Skeletal muscle tissue (tissue), 3 donors: ENCODE measurements at regions not wholly inside any gene's neighbourhood (a gene's known extent, or its start where the extent isn't known, plus 50 kb on each side); places are given as distances from the start of the nearest gene placed in this dataset.

Experiments used
- H3K27ac ChIP-seq: one replicate; pipeline ENCODE4 v1.7.0; 2013; ENCODE audit warnings: mild to moderate bottlenecking, low read depth, low read length, inconsistent platforms
- H3K27me3 ChIP-seq, 3 donors: one replicate each; pipeline ENCODE4 v1.7.0; 2013; ENCODE audit warnings: low read length in 3 of 3; ENCODE audit not compliant: control insufficient read depth in 3 of 3, insufficient read depth in 3 of 3
- H3K36me3 ChIP-seq, 3 donors: one replicate each; pipeline ENCODE4 v1.7.0; 2013; ENCODE audit warnings: low read length in 3 of 3; ENCODE audit not compliant: control insufficient read depth in 3 of 3, insufficient read depth in 3 of 3
- H3K4me1 ChIP-seq, 3 donors: one replicate each; pipeline ENCODE4 v1.7.0; 2013; ENCODE audit warnings: low read length in 3 of 3, mild to moderate bottlenecking in 3 of 3; ENCODE audit not compliant: control insufficient read depth in 3 of 3, insufficient read depth in 3 of 3
- H3K4me3 ChIP-seq, 3 donors: one replicate each; pipeline ENCODE4 v1.7.0; 2013; ENCODE audit warnings: low read length in 3 of 3
- H3K9ac ChIP-seq, 3 donors: one replicate each; pipeline ENCODE4 v1.7.0; 2013; ENCODE audit warnings: low read length in 3 of 3, mild to moderate bottlenecking in 3 of 3, moderate library complexity in 2 of 3, low read depth in 1 of 3
- H3K9me3 ChIP-seq, 3 donors: one replicate each; pipeline ENCODE4 v1.7.0; 2013; ENCODE audit warnings: low read length in 3 of 3; ENCODE audit not compliant: control insufficient read depth in 3 of 3
- donor health status: Osteomylitis.

GRCh38 chr21:41665766-41666595 lies 100.9 kb downstream of the RIPK4 start:
- H3K36me3 ChIP-seq, result no peaks in the 10 kb centered on the region
- no peak overlapping the region for H3K4me3 ChIP-seq
- no peak overlapping the region for H3K9ac ChIP-seq
- H3K4me1 ChIP-seq, result peaks cover 0 to 12% (median 4%) of the 10 kb centered on the region in 3 donors
- no peaks in the 10 kb centered on the region for H3K9me3 ChIP-seq
- H3K27me3 ChIP-seq, result peaks cover 10 to 36% (median 35%) of the 10 kb centered on the region in 3 donors
- H3K27ac ChIP-seq, result no peak overlapping the region

DNA sequence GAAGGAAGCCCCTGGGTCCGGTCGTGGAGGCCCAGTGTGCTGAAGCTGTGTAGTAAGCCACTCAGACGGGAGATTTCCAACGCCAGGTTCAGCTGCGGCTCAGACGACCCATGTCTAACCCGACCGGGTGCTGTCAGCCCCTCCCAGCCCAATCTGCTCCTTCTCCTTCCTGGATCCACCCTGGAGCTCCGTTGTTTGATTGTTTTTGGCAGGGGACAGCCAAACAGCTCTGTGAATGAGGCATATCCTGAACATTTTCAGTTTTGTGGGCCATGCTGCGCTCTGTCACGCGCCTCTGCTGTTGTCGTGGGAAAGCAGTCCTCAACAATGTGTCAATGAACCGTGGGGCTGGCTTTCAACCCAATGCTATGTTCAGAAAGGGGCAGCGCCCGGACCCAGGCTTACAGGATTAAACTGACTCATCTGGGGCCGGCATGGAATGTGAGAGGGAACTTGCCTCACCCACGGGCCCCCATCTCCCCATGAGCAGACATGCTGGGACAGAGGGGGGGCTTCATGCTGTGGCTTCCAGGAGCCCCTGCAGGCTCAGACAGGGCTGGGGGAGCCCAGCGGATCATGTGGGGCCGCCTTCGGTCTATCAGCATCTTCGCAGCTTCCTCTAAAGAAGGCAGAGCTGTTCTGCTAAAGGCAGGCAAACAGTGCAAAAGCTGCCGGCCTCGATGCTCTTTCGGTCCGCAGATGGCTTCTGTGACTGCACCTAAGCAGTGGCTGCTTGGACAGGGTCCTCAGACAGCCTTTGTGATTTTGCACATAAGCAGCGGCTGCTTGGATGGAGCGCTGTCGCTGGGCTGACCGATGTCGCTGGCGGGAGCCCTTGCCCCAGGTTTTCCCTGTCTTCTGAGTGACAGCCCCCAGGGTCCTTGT lies 101.7 kb downstream of the RIPK4 start:
- Histone ChIP-seq H3K4me3 (no peak overlapping the region), H3K9me3 (no peaks in the 10 kb centered on the region), H3K27me3 (peaks cover 10 to 44% (median 41%) of the 10 kb centered on the region in 3 donors), H3K9ac (no peak overlapping the region), H3K36me3 (no peaks in the 10 kb centered on the region), H3K4me1 (peaks cover 0 to 12% (median 4%) of the 10 kb centered on the region in 3 donors), H3K27ac (no peak overlapping the region)

DNA sequence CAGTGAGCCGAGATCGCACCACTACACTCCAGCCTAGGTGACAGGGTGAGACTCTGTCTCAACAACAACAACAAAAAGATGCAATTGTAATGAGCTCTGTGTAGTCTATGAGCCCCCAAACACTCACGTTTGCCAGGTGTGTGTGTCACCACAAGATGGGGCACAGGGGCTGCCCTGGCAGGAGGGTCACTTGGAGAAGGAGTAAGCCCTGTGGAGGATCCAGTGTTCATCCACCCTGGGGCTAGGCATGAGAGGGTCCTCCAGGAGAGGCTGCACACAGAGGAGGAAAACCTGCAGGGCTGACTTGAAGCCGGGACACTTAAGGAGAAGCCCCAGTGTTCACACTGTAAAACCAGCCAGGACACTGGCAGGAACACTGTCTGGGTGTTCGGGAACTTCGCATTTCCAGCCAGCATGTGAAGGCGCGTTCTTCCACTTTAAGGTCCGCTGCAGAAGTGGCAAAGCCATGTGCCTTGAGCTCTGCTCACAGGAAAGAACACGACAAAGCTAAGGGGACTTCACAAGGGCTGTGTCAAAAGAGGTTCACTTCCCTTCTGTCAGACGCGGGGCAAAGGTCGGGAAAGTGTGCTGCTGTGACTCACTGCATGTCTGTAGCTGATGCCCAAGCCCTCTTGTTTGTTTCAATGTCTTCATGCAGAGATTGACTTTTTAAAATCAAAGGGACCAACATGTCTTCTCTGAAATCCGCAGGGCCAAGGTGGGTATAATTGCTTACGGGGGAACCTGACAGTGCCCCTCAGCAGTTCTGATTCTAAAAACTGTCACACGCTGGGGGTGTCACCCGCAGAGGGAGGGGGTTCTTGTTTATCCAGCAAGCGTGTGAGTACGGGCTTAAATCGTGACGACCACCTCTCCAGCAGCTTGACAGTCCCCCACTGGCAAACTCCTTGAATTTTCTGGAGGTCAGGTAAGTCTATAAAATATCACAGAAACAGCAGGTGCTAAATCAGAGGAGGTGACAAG lies 102.8 kb downstream of the RIPK4 start:
- no peak overlapping the region for H3K27ac ChIP-seq
- no peaks in the 10 kb centered on the region for H3K36me3 ChIP-seq
- peaks cover 15 to 51% (median 48%) of the 10 kb centered on the region in 3 donors for H3K27me3 ChIP-seq
- no peak overlapping the region for H3K4me3 ChIP-seq
- H3K9me3 ChIP-seq, result no peaks in the 10 kb centered on the region
- no peak overlapping the region for H3K9ac ChIP-seq
- H3K4me1 ChIP-seq, result peaks cover 0 to 12% (median 4%) of the 10 kb centered on the region in 3 donors

DNA sequence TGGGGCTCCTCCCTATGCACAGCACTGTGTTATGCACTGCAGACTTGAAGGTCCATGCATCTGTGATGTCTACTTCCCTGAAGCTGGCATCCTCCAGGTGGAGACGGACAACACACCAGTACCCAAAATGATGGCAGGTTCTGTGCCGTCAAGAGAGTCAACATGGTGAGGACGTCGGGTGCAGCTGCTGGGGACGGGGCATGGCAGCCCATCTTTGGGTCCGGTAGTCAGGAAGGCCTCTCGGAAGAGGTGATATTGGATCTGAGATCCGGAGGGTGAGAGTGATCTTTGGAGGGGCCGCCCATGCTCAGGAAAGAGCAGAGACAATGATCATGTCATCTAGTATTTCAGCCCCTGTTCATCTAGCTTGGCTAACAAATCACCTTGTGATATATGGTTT lies 104.1 kb downstream of the RIPK4 start:
- peaks cover 0 to 12% (median 4%) of the 10 kb centered on the region in 3 donors for H3K4me1 ChIP-seq
- no peak overlapping the region for H3K4me3 ChIP-seq
- no peaks in the 10 kb centered on the region for H3K36me3 ChIP-seq
- H3K9ac ChIP-seq, result no peak overlapping the region
- no peaks in the 10 kb centered on the region for H3K9me3 ChIP-seq
- H3K27ac ChIP-seq, result no peak overlapping the region
- peaks cover 15 to 53% (median 51%) of the 10 kb centered on the region in 3 donors for H3K27me3 ChIP-seq

DNA sequence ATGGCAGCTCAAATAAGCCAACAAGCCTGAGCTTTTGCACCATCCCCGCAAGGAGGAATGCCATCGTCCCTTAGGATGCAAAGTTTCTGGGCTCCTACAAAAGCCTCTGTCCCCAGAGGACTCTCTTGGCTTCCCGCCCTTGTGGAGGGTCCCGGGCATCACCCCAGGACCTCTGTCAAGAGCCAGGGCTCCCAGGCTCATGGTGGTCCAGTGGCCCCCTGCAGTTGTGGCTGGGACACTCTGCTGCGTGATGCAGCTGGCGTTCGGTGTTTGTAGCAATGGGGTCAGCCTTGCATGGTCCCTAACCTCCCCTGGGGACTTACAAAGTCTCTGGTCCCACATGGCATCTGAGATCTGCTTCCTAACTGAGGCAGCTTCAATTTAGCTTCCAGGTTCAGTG lies 104.7 kb downstream of the RIPK4 start:
- H3K27me3 ChIP-seq, result peaks cover 15 to 52% (median 51%) of the 10 kb centered on the region in 3 donors
- no peak overlapping the region for H3K27ac ChIP-seq
- H3K9me3 ChIP-seq, result no peaks in the 10 kb centered on the region
- H3K4me1 ChIP-seq, result peaks cover 0 to 12% (median 4%) of the 10 kb centered on the region in 3 donors
- no peak overlapping the region for H3K9ac ChIP-seq
- no peak overlapping the region for H3K4me3 ChIP-seq
- H3K36me3 ChIP-seq, result no peaks in the 10 kb centered on the region

DNA sequence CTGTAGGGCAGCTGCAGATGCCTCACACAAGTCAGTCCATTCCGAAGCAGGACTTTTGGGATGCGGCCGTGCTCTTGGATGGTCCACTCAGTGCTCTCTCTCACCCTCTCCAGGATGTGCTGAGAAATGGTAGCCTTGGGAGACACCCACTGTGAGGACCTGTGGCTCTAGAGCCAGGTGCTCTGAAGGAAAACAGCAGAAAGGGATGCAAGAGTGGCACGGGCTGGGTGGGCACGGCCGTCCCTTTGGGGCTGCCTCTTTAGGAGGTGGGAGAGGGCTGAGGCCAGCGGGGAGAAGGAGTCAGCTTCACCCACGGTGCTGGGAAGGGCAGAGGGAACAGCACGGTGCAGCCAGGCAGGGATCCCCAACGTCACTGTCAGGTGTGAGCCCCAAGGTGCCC lies 106.1 kb downstream of the RIPK4 start:
- Histone ChIP-seq H3K9me3 (no peaks in the 10 kb centered on the region), H3K9ac (no peak overlapping the region), H3K27me3 (peaks cover 11 to 44% (median 41%) of the 10 kb centered on the region in 3 donors), H3K27ac (no peak overlapping the region), H3K36me3 (no peaks in the 10 kb centered on the region), H3K4me3 (no peak overlapping the region), H3K4me1 (peaks cover 0 to 12% (median 4%) of the 10 kb centered on the region in 3 donors)

GRCh38 chr21:41659791-41660560 lies 106.9 kb downstream of the RIPK4 start:
- Histone ChIP-seq H3K27me3 (peaks cover 11 to 36% (median 33%) of the 10 kb centered on the region in 3 donors), H3K9me3 (no peaks in the 10 kb centered on the region), H3K4me1 (peaks cover 0 to 5% (median 4%) of the 10 kb centered on the region in 3 donors)

DNA sequence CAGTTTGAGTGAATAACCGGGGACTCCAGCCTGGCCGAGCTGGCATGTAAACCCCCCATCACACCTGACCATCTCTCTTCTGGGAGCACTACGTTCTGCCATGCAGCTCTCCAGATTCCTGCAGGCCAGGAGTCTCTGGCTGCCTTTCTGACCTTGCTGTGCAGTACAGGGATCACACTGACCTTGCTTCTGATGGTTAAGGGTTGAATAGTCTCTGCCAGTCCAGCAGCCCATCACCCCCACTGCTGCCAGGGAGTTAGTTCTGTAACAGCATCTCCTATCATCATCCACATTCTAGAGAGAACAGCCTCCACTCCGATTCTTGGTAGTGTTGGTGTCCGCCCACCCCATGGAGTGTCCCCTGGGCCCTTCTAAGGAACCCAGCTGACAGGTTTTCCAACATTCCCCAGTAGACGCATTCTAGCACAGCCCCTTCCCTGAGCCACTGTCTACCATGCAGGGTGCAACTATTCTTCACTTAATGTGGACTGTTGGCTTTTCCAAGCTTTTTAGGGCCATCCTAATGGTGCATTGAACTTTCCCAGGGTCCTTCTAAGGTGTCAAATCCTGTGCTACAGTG lies 109.8 kb downstream of the RIPK4 start:
- Histone ChIP-seq H3K27me3 (peaks cover 7 to 24% (median 16%) of the 10 kb centered on the region in 3 donors), H3K4me1 (peaks cover 0 to 8% (median 2%) of the 10 kb centered on the region in 3 donors), H3K9ac (no peak overlapping the region), H3K9me3 (no peaks in the 10 kb centered on the region), H3K36me3 (no peaks in the 10 kb centered on the region), H3K27ac (no peak overlapping the region), H3K4me3 (no peak overlapping the region)

More at GRCh38 chr21:41659791-41660560, 106.9 kb downstream of the RIPK4 start:
- no peak overlapping the region for H3K9ac ChIP-seq
- H3K36me3 ChIP-seq, result no peaks in the 10 kb centered on the region
- no peak overlapping the region for H3K4me3 ChIP-seq
- H3K27ac ChIP-seq, result no peak overlapping the region
